ENCODE measurements at regions not wholly inside any gene's neighbourhood (a gene's known extent, or its start where the extent isn't known, plus 50 kb on each side); places are given as distances from the start of the nearest gene placed in this dataset.
A peak's percentile ranks its signal among the peaks of the same experiment; 100 is the strongest.
"Not testable (repeated sequence)": the region's sequence is repeated elsewhere in the genome, so short reads cannot be mapped to it uniquely, and the experiment has no call there.

DNA sequence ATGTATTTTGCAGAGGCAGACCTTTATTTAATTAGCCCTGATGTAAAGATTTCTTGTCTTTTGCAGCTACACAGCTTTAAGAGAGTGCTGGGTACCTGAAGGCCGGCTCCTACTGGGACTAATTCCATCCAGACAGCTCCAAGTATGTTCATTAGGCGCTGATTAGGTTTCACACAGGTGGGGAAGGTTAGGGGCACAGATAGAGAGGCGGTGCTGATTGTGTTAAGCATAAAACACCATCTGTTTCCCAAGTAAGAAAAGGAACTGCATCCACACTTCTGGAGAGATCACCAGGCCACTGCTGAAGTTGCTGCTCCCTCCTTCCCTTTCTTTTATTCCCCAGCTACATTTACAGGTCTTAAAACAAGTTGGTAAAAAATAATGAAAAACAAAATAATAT is 349.5 kb downstream of the ZIC3 start:
- DNase-seq (ENCODE audit: extremely low read depth, insufficient read length) = no peak
- Histone ChIP-seq H3K4me3 (replicated peaks; ENCODE audit: low read depth, low read length) (no peak overlapping the region), H3K27me3 (replicated peaks; ENCODE audit: control insufficient read depth, insufficient read depth, low read length) (no peaks in the 10 kb centered on the region), H3K36me3 (ENCODE audit: control insufficient read depth, insufficient read depth, low read length) (no peaks in the 10 kb centered on the region)
- TF ChIP-seq, protein P1, sequence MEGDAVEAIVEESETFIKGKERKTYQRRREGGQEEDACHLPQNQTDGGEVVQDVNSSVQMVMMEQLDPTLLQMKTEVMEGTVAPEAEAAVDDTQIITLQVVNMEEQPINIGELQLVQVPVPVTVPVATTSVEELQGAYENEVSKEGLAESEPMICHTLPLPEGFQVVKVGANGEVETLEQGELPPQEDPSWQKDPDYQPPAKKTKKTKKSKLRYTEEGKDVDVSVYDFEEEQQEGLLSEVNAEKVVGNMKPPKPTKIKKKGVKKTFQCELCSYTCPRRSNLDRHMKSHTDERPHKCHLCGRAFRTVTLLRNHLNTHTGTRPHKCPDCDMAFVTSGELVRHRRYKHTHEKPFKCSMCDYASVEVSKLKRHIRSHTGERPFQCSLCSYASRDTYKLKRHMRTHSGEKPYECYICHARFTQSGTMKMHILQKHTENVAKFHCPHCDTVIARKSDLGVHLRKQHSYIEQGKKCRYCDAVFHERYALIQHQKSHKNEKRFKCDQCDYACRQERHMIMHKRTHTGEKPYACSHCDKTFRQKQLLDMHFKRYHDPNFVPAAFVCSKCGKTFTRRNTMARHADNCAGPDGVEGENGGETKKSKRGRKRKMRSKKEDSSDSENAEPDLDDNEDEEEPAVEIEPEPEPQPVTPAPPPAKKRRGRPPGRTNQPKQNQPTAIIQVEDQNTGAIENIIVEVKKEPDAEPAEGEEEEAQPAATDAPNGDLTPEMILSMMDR (IDR thresholded peaks at IDR 0.05; ENCODE audit: insufficient read depth, low read length, poor library complexity, severe bottlenecking) = no peak

DNA sequence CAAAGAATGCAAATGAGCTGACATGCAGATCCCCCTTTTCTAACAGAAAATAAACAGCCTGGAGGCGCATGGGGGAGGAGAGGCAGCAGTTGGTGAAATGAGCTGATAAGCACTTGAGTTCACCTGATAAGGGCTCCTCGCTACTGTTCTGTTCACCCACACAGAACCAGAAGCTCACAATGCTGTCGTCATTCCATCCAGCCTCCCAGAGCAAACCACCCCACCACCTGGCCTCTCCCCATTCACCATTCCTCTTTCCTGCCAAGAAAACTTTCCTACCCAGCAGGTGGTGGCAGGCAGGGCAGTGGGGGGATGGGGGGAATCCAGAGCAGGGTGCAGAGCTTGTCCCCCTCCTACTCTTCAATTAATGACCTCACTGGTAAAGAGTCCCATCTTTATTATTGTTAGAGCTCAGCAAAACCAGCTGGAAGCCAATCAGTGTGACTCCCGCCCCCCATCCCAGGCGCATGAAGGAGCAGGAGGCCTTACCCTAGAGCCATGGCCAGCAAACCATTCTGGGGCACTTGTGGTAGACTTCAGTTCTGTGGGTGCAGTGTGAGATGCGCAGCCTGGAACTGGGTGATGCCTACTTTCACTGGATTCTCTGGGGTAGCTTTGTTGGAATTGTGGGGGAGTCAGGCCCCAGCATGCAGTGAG is 350.3 kb downstream of the ZIC3 start:
- no peak overlapping the region for H3K4me3 ChIP-seq (replicated peaks; ENCODE audit: low read depth, low read length)
- DNase-seq (ENCODE audit: extremely low read depth, insufficient read length) = no peak
- H3K36me3 ChIP-seq (ENCODE audit: control insufficient read depth, insufficient read depth, low read length) = no peaks in the 10 kb centered on the region
- TF ChIP-seq, protein P1 (IDR thresholded peaks at IDR 0.05; ENCODE audit: insufficient read depth, low read length, poor library complexity, severe bottlenecking) = no peak
- H3K27me3 ChIP-seq (replicated peaks; ENCODE audit: control insufficient read depth, insufficient read depth, low read length) = no peaks in the 10 kb centered on the region

DNA sequence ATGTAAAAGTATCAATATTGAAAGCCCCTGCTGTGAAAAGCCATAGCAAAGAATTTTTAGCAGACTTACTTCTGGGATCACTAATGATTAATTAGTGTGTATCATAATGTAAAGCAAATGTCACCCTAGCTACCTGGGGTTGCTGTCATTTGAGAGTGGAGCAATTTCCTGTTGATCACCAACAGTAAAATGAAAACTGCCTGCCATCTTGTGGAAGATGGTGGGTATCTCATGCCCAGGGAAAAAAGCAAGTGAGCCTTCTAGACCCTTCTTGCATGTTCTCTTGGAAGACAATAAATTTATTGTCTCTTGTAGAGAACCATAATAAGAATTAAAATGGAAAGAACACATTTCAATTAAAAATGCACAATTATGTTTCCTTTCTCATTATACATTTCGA is 360.2 kb downstream of the ZIC3 start:
- DNase-seq (ENCODE audit: extremely low read depth, insufficient read length) = no peak
- Histone ChIP-seq H3K36me3 (ENCODE audit: control insufficient read depth, insufficient read depth, low read length) (no peaks in the 10 kb centered on the region), H3K27me3 (replicated peaks; ENCODE audit: control insufficient read depth, insufficient read depth, low read length) (no peaks in the 10 kb centered on the region; the same call in 1 of the 2 replicates), H3K4me3 (replicated peaks; ENCODE audit: low read depth, low read length) (no peak overlapping the region)
- TF ChIP-seq, protein P1 (IDR thresholded peaks at IDR 0.05; ENCODE audit: insufficient read depth, low read length, poor library complexity, severe bottlenecking) = peak; percentile 25

DNA sequence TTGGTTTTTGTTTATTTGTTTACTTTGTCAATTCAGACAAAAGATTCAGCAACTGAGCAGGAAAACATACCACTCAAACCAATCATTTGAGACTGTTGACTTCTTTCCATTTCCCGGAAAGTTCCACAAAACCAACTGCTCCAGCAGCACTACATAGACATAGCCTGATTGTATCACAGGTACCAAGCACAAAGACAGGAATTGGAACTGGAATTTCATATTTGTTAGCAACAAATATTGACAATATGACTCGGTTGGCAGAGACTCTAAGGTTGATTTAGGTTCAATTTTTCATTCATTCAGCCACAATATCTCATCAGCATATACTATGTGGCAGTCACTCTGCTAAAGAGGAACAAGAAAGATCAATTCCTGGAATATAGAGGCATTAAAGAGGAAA is 364.0 kb downstream of the ZIC3 start:
- TF ChIP-seq, protein P1 (IDR thresholded peaks at IDR 0.05; ENCODE audit: insufficient read depth, low read length, poor library complexity, severe bottlenecking) = no peak
- Histone ChIP-seq H3K4me3 (replicated peaks; ENCODE audit: low read depth, low read length) (no peak overlapping the region), H3K36me3 (ENCODE audit: control insufficient read depth, insufficient read depth, low read length) (no peaks in the 10 kb centered on the region), H3K27me3 (replicated peaks; ENCODE audit: control insufficient read depth, insufficient read depth, low read length) (no peaks in the 10 kb centered on the region; the same call in 1 of the 2 replicates)
- DNase-seq (ENCODE audit: extremely low read depth, insufficient read length) = no peak

DNA sequence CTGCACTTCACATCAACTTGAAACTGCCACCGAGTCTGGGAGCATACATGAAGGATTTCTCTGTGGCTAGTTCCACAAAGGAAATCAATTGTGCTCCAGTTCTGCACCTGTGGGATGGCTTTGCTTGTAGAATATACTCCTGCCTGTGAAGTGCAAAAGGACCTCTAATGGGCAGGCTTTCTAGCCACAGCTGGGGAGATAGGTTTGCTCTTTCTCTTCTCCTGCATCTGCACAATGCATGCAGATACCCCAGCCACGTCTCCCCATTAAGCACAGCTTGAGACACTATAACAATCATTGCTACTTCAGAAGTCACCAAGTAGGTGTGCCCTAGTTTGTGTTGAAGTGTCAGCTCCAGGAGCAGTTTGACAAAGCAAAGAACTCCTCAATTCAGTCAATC is 364.6 kb downstream of the ZIC3 start:
- Histone ChIP-seq H3K27me3 (replicated peaks; ENCODE audit: control insufficient read depth, insufficient read depth, low read length) (no peaks in the 10 kb centered on the region; the same call in 1 of the 2 replicates), H3K4me3 (replicated peaks; ENCODE audit: low read depth, low read length) (no peak overlapping the region), H3K36me3 (ENCODE audit: control insufficient read depth, insufficient read depth, low read length) (no peaks in the 10 kb centered on the region)
- TF ChIP-seq, protein P1 (IDR thresholded peaks at IDR 0.05; ENCODE audit: insufficient read depth, low read length, poor library complexity, severe bottlenecking) = no peak
- no peak for DNase-seq (ENCODE audit: extremely low read depth, insufficient read length)

DNA sequence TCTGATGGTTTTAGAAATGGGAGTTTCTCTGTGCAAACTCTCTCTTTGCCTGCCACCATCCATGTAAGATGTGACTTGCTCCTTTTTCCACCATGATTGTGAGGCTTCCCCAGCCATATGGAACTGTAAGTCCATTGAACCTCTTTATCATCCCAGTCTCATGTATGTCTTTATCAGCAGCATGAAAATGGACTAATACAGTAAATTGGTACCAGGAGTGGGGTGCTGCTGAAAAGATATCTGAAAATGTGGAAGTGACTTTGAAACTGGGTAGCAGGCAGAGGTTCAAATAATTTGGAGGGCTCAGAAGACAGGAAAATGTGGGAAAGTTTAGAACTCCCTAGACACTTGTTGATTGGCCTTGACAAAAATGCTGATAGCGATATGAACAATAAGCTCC is 368.3 kb downstream of the ZIC3 start:
- not testable (repeated sequence) for H3K27me3 ChIP-seq (replicated peaks; ENCODE audit: control insufficient read depth, insufficient read depth, low read length); H3K4me3 ChIP-seq (replicated peaks; ENCODE audit: low read depth, low read length); H3K36me3 ChIP-seq (ENCODE audit: control insufficient read depth, insufficient read depth, low read length); DNase-seq (ENCODE audit: extremely low read depth, insufficient read length)

DNA sequence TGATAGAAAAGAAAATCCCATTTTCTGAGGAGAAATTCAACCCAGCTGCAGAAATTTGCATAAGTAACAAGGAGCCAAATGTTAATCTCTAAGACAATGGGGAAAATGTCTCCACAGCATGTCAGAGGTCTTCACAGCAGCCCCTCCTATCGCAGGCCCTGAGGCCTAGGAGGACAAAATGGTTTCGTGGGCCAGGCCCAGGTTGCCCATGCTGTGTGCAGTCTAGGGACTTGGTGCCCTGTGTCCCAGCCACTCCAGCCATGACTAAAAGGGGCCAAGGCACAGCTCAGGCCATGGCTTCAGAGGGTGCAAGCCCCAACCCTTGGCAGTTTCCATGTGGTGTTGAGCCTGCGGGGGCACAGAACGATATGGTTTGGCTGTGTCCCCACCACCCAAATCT is 369.0 kb downstream of the ZIC3 start:
- H3K36me3 ChIP-seq (ENCODE audit: control insufficient read depth, insufficient read depth, low read length); H3K27me3 ChIP-seq (replicated peaks; ENCODE audit: control insufficient read depth, insufficient read depth, low read length); DNase-seq (ENCODE audit: extremely low read depth, insufficient read length); H3K4me3 ChIP-seq (replicated peaks; ENCODE audit: low read depth, low read length): not testable (repeated sequence)
